NCI-H187 (cell line): ENCODE measurements at regions not wholly inside any gene's neighbourhood (a gene's known extent, or its start where the extent isn't known, plus 50 kb on each side); places are given as distances from the start of the nearest gene placed in this dataset.

Experiments
- DNase-seq, 2 experiments: peaks; one replicate each; lab custom pipeline; 2025; lab: John Stamatoyannopoulos, UW

DNA sequence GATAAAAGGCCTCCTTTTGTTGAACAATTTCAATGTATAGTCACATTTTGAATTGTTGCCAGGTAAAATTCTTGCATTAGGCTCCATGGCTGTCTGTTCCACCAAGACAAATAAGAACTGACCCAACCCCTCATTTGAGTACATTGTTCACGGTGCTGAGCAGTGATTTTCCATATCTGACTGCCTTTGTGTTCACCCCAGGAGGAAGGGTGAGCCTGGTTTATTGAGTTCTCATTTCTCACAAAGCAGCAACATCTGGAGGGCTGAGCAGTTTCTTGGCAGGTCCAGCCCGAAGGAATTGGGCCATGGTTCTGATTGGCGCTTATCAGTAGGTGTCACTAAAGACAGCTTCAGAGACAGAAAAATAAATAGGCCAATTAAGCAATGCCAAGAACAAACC lies 149.1 kb downstream of the BMP4 start:
- no peak for DNase-seq

DNA sequence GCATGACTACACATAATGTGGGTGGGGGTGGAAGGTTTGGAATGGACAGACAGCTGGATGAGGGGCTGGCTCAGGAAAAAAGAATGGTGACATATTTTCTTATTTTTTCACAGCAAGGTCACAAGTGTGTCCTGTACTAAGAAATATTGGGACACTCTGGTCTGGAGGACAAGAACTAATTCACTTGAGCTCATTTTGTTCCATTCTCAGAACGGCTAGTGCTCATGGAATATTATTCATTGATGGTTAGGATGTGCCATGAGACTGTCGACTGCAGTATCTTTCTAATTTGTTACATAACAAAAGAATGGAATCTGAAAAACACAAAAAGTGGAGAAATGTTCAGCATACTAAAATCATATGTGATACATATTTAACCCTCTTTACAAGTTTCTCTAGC lies 149.5 kb downstream of the BMP4 start:
- no peak for DNase-seq

GRCh38 chr14:53796734-53797133 lies 159.9 kb downstream of the BMP4 start:
- DNase-seq, result no peak

GRCh38 chr14:53793790-53794505 lies 162.7 kb downstream of the BMP4 start:
- peak; percentile 88 to 91 for DNase-seq

DNA sequence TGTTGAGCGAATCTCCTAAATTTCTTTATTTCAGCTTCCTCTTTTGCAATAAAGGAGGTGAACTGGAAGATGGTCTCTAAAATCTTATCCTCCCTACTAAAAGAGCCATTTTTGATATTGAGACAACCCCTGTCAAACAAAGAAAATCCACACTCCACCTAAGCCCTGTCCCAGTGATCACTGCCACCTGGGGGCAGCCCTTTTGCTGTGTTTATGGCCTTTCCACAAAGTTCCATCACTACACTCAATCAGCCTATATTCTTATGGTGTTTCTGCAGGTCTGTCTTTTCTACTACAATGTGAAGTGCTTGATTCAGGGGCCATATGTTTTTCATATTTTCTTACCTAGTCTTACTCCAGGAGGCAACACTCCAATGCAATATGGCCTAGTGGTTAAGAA lies 163.7 kb downstream of the BMP4 start:
- DNase-seq, result no peak

DNA sequence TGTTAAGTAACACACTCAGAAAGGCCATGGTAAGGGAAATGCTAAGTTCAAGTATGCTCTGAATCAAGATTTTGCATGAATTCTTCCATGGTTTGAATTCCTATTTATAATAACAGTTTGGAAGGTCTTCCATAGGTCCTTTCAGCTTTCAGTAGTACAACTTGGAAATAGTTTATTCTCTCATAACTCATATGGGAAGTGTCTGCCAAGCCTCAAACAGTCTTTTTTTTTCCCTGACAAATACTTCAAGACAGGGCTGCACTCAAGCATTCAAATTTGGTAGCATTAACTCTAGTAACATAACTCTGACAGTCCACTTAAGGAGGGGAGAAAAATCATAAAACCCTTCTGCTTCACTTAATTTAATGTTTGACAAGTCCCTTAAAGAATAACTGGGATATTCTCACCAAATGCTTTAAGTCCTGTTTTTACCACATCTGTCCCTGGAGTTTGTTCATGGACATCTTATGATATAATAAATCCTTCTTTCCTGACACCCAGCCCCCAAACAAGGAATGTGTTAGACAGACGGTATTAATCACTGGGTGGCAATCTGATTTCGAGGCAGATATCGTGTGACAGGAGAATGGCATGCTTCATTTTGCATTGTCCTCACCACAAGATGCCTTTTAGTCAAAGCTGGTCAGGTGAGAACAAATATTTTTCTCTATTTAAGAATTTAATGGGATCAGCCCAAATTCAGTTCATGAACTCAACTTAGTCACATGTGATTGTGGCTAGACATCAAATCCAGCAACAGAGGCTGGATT lies 165.7 kb downstream of the BMP4 start:
- peak in 1 of 2 experiments; percentile 7 for DNase-seq

DNA sequence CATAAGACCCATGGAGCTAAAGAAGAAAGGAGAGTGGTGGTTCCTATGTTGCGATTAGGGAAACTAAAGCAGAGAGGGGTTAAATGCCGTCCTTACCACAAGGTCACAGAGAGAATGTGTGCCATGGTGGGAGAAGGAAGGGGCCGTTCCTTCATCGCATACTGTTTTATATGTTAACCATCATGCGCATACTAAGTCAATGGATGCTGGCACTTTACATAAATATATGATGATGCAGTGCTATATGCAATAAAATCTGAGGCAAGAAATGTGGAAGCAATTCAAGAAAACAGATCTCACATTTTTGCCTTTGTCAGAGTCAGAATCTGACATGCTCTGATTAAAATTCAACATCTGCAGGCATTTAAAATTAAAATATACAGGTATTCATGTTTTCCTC lies 168.1 kb downstream of the BMP4 start:
- no peak for DNase-seq

DNA sequence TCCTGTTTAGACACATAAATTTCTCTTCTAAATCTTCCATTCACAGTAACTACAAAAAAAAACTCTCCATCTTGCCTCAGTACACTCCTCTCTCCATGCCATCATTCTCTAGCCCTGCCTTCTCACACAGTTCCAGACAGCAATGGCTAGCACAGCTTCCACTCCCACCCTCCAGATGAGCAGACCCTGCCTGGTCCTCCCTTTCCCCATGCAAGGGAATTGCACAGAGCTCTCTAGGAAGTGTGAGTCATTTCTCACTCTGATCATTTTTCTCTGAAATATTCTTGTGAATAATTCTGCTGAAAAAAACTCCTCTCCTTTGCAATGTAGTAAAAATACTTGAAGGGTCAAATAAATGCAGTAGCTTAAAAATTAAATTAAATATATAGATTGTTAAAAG lies 170.6 kb downstream of the BMP4 start:
- no peak for DNase-seq

GRCh38 chr14:53784688-53785087 lies 171.9 kb downstream of the BMP4 start:
- DNase-seq, result no peak

DNA sequence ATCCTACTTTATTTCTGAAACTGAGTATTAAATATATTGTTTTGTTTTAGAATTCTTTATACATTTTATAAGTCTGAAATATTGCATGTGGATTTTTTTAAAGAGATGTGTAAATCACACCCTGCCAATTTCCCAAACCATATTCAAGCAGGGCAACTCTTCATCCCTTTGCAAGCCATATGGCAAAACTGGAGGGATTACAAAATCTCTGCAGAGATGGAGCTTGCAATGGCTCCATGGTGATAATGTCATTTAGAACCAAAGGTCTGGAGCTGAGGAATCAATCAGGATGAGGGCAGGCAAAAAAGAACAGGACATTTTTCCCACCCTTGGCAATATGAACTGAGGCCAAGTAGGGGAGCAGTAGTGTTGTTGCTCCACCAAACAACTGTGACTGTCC lies 173.4 kb downstream of the BMP4 start:
- DNase-seq, result no peak

DNA sequence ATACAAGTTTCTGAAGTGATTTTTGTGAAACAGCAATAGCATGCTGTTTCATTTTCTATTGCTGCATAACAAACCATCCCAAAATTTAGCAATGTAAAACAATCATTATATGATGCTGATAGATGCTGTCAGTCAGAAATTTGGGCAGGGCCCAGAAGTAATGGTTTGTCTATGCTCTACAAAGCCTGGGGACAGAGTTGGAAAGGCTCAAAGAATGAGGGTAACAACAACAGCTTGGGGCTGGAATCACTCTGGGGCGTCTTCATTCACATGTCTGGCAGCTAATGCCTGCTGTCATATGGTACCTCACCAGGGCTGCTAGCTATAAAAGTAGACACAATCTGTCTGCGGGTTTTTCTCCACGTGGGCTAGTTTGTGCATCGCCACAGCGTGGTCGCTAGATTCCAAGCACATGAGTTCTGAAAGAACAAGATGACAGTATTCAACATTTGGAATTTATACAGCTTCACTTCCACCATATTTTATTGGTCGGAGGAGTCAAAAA lies 176.5 kb downstream of the BMP4 start:
- DNase-seq, result no peak

DNA sequence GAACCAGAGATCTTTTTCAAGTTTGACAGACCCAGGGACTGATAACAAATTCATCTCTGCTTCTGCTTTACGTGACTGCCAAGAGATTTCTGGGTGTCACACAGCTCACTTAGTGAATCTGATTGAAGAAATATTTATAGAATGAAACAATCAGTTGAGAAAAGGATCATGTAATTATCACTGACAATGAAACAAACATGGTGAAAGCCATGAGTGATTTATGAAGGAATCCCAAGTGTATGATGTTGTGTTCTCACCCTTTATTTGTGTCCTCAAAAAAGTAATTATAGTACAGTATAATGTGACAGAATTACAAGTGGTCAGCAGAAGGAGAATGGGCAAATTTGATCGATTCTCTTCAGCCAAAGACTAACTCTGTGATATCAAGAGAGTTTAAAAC lies 177.3 kb downstream of the BMP4 start:
- DNase-seq, result no peak

- DNase-seq, result no peak
Observed at GRCh38 chr14:53778263-53778662, 178.4 kb downstream of the BMP4 start.

- no peak for DNase-seq
Observed at GRCh38 chr14:53772936-53773335, 183.7 kb downstream of the BMP4 start.

- peak; percentile 75 to 76 for DNase-seq
Observed at GRCh38 chr14:53767566-53767965, 189.1 kb downstream of the BMP4 start.

- no peak for DNase-seq
Observed at GRCh38 chr14:53766601-53767000, 190.0 kb downstream of the BMP4 start.

DNA sequence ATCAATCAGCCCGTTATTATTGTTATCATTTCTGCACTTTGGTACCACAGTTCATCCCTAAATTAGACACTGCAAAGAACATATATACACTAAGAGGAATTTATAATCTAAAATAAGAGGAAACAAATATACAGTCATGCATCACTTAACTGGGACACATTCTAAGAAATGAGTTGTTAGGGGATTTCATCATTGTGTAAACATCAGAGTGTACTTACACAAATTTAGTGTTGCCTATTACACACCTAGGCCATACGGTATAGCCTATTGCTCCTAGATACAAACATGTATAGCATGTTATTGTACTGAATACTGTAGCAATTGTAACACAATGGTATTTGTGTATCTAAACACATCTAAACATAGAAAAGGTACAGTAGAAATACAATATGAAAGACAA lies 190.5 kb downstream of the BMP4 start:
- no peak for DNase-seq

DNA sequence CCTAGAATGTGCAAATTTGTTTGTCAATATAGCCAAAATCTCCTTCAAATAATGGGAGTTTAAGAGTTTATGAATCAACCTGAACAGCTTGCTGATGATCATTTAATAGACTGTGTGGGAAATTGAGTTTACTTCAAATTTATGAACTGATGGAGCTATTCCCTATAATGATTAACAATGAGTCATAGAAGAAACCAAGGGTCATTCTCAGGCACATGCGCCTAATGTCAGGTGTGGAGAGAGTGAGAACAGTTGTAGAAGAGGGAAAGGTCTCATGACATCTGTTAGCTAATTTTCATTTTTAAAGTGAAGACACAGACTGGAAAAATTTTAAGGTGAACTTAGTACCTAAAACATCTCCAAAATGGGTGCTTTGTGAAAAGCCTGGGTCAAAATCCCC lies 191.8 kb downstream of the BMP4 start:
- DNase-seq, result no peak

DNA sequence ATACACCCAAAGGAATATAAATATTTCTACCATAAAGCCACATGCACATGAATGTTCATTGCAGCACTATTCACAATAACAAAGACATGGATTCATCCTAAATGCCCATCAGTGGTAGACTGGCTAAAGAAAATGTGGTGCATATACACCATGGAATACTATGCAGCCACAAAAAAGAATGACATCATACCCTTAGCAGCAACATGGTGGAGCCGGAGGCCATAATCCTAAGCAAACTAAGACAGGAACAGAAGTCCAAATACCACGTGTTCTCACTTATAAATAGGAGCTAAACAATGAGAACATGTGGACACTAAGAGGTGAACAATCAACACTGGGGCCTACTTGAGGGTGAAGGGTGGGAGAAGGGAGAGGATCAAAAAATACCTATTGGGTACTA lies 198.5 kb downstream of the BMP4 start:
- no peak for DNase-seq

GRCh38 chr14:53757732-53758131 lies 198.9 kb downstream of the BMP4 start:
- no peak for DNase-seq

DNA sequence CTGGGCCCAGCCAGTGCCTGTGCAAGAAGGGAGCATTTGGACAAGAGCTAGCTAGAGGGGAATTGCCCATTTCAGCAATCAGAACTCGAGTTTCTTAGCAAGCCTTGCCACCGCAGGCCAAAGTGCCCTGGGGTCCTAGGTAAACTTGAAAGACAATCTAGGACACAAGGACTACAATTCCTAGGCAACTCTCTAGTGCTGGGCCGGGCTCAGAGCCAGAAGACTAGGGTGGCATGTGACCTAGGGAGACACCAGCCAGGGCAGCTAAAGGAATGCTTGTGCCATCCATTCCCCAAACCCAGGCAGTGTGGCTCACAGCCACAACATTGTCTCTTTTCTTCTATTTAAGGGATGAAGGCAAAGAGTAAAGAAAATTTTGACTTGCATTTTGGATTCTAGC lies 205.0 kb downstream of the BMP4 start:
- no peak for DNase-seq

GRCh38 chr14:53748691-53749090 lies 207.9 kb downstream of the BMP4 start:
- DNase-seq, result no peak

GRCh38 chr14:53744857-53745256 lies 211.8 kb downstream of the BMP4 start:
- DNase-seq, result no peak

- no peak for DNase-seq
Observed at GRCh38 chr14:53743371-53743770, 213.3 kb downstream of the BMP4 start.
